Mesendoderm (in vitro differentiated cells): ENCODE measurements at regions not wholly inside any gene's neighbourhood (a gene's known extent, or its start where the extent isn't known, plus 50 kb on each side); places are given as distances from the start of the nearest gene placed in this dataset.
"Not testable (repeated sequence)": the region's sequence is repeated elsewhere in the genome, so short reads cannot be mapped to it uniquely, and the experiment has no call there.

Source experiments
- DNase-seq: peaks from one replicate; pipeline ENCODE4 v3.0.0; 2013
- H2AK5ac ChIP-seq: 2 replicates; pipeline ENCODE4 v1.6.1; 2013; ENCODE audit warnings: low read length, inconsistent platforms
- H2BK120ac ChIP-seq: 2 replicates; pipeline ENCODE4 v1.6.1; 2013; ENCODE audit warnings: low read depth, mild to moderate bottlenecking, low read length, moderate library complexity, mixed read lengths
- H2BK15ac ChIP-seq: replicated peaks from 2 replicates; pipeline ENCODE4 v1.6.1; 2013; ENCODE audit warnings: low read depth, mild to moderate bottlenecking, moderate library complexity
- H2BK5ac ChIP-seq: 2 replicates; pipeline ENCODE4 v1.6.1; 2013; ENCODE audit warnings: low read length, inconsistent platforms
- H3K18ac ChIP-seq: 2 replicates; pipeline ENCODE4 v1.6.1; 2013; ENCODE audit warnings: mild to moderate bottlenecking, low read length, mixed read lengths
- H3K23ac ChIP-seq: one replicate; pipeline ENCODE4 v1.6.1; 2013; ENCODE audit warnings: low read length
- H3K27ac ChIP-seq: 2 replicates; pipeline ENCODE4 v1.5.1; 2013; ENCODE audit warnings: low read depth, mild to moderate bottlenecking, inconsistent platforms, low read length, moderate library complexity
- H3K27me3 ChIP-seq: 2 replicates; pipeline ENCODE4 v1.6.1; 2013; ENCODE audit warnings: low read length, control low read depth, mild to moderate bottlenecking, inconsistent platforms; ENCODE audit not compliant: insufficient read depth, poor library complexity
- H3K36me3 ChIP-seq: 2 replicates; pipeline ENCODE4 v1.6.1; 2013; ENCODE audit warnings: low read length, inconsistent platforms; ENCODE audit not compliant: control insufficient read depth, insufficient read depth
- H3K4ac ChIP-seq: one replicate; pipeline ENCODE4 v1.6.1; 2013; ENCODE audit warnings: low read depth, mild to moderate bottlenecking, low read length, moderate library complexity
- H3K4me1 ChIP-seq: 2 replicates; pipeline ENCODE4 v1.6.1; 2013; ENCODE audit warnings: low read depth, low read length, inconsistent platforms; ENCODE audit not compliant: control insufficient read depth
- H3K4me2 ChIP-seq: 2 replicates; pipeline ENCODE4 v1.6.1; 2013; ENCODE audit warnings: low read length
- H3K4me3 ChIP-seq: 2 replicates; pipeline ENCODE4 v1.5.1; 2013; ENCODE audit warnings: mild to moderate bottlenecking, low read length
- H3K56ac ChIP-seq: one replicate; pipeline ENCODE4 v1.6.1; 2013; ENCODE audit warnings: low read length
- H3K79me1 ChIP-seq: 2 replicates; pipeline ENCODE4 v1.6.1; 2013; ENCODE audit warnings: low read length, inconsistent platforms
- H3K79me2 ChIP-seq: 2 replicates; pipeline ENCODE4 v1.6.1; 2013; ENCODE audit warnings: mild to moderate bottlenecking, low read length; ENCODE audit not compliant: control insufficient read depth, insufficient read depth
- H3K9ac ChIP-seq: 2 replicates; pipeline ENCODE4 v1.6.1; 2013; ENCODE audit warnings: low read length, inconsistent platforms
- H4K5ac ChIP-seq: one replicate; pipeline ENCODE4 v1.6.1; 2013; ENCODE audit warnings: low read length
- H4K8ac ChIP-seq: one replicate; pipeline ENCODE4 v1.6.1; 2013; ENCODE audit warnings: low read depth, mild to moderate bottlenecking, control low read depth, low read length, moderate library complexity
- WGBS: extraction: QIAGEN DNeasy Blood & Tissue Kit; methylation state at CpG from one replicate; pipeline ENCODE4 v1.1.7; 2013; ENCODE audit warnings: low lambda C conversion rate, missing lambda C conversion rate; ENCODE audit not compliant: insufficient coverage; ENCODE audit errors: extremely low coverage; 5-methylcytosine and 5-hydroxymethylcytosine counted together

DNA sequence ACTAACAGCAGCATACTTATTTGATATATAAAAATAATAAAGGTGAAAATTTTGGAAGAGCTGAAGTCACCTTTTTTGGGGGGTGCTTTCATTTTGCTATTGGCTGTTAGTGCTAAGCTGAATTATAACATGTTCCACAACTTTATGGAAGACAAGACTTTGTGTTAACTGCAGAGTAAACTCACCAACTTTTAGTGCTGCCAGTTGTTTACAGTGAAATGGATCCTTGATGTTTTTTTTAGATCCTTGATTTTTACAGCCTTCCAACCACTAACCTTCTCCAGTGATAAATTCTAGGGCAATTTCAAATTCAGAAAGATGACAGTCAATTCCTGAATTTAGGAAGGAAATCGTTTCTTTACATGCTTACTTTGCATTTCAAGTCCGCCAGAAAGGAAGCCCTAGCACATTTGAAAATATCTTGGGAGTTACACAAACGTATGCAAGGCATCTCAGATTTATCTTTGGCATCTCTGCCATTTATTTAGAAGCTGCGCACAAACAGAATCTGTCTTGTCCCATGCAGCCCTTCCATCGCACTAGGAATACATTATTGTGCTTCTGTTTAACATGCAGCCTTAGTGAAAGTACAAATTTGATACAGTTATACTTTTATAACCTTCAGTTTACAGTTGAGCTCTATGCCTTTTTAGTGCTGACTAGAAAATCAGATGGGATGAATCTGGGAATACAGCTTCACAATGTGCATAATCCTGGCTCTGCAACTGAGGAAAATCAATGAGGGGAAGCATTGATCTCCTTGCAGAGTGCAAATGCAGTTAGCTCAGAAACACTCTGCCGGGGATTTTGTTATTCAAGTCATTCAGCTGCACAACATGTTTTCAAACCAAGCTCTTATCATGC, 142.4 kb upstream of the ZNF608 start:
- Histone ChIP-seq H3K27ac (no peak overlapping the region), H2AK5ac (no peak overlapping the region), H3K4me1 (peaks cover 3% of the 10 kb centered on the region), H3K9ac (no peak overlapping the region), H3K79me1 (no peaks in the 10 kb centered on the region), H3K56ac (no peak overlapping the region), H3K4me3 (no peak overlapping the region), H3K23ac (no peak overlapping the region), H3K4ac (no peak overlapping the region), H3K27me3 (no peaks in the 10 kb centered on the region), H2BK15ac (peak overlapping the region; percentile 36), H4K5ac (no peak overlapping the region), H2BK5ac (no peak overlapping the region), H4K8ac (no peak overlapping the region), H3K18ac (no peak overlapping the region), H3K4me2 (no peak overlapping the region), H3K36me3 (no peaks in the 10 kb centered on the region), H3K79me2 (no peaks in the 10 kb centered on the region), H2BK120ac (no peak overlapping the region)
- WGBS = no CpG with 5 or more reads among the region's 6 CpGs
- DNase-seq = no peak

- Histone ChIP-seq H3K56ac (no peak overlapping the region), H2BK5ac (no peak overlapping the region), H4K8ac (no peak overlapping the region), H3K4me1 (peaks cover 3% of the 10 kb centered on the region), H3K27ac (no peak overlapping the region), H3K4me3 (no peak overlapping the region), H3K23ac (no peak overlapping the region), H3K4me2 (no peak overlapping the region), H3K9ac (no peak overlapping the region), H3K18ac (no peak overlapping the region), H3K79me2 (no peaks in the 10 kb centered on the region), H3K79me1 (no peaks in the 10 kb centered on the region), H3K4ac (no peak overlapping the region), H4K5ac (no peak overlapping the region), H3K27me3 (no peaks in the 10 kb centered on the region), H2AK5ac (no peak overlapping the region), H3K36me3 (no peaks in the 10 kb centered on the region), H2BK120ac (no peak overlapping the region), H2BK15ac (no peak overlapping the region)
- no peak for DNase-seq
- WGBS = no CpG with 5 or more reads among the region's 2 CpGs
Observed at GRCh38 chr5:124889486-124889825, 143.0 kb upstream of the ZNF608 start.

DNA sequence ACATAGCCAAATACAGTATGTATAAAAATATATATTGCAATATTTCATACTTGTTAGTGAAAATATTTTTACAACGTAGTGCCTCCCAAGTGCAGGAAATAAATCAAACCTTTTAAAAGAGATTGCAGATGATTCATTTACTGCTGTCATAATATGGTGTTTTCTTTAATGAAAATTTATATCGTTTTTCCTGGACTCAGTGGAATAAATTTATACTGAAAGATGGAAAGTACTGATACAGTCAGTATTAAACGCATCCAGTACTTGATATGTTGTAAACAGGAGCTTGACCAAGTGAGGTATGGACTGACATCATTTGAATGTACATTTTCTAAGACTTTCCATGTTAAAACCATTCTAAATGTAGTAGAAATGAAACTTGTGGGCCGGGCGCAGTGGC, 143.4 kb upstream of the ZNF608 start:
- no peak overlapping the region for H4K5ac ChIP-seq
- peaks cover 3% of the 10 kb centered on the region for H3K4me1 ChIP-seq
- no peak overlapping the region for H3K56ac ChIP-seq
- no peak overlapping the region for H3K4ac ChIP-seq
- H3K18ac ChIP-seq = no peak overlapping the region
- no peak overlapping the region for H3K23ac ChIP-seq
- H2BK120ac ChIP-seq = no peak overlapping the region
- DNase-seq = no peak
- no peak overlapping the region for H2BK15ac ChIP-seq
- no peaks in the 10 kb centered on the region for H3K79me2 ChIP-seq
- H3K79me1 ChIP-seq = no peaks in the 10 kb centered on the region
- H3K9ac ChIP-seq = no peak overlapping the region
- no peaks in the 10 kb centered on the region for H3K27me3 ChIP-seq
- H2AK5ac ChIP-seq = no peak overlapping the region
- H2BK5ac ChIP-seq = no peak overlapping the region
- WGBS = no CpG with 5 or more reads among the region's 5 CpGs
- H3K36me3 ChIP-seq = no peaks in the 10 kb centered on the region
- no peak overlapping the region for H3K27ac ChIP-seq
- H4K8ac ChIP-seq = no peak overlapping the region
- no peak overlapping the region for H3K4me3 ChIP-seq
- H3K4me2 ChIP-seq = no peak overlapping the region

DNA sequence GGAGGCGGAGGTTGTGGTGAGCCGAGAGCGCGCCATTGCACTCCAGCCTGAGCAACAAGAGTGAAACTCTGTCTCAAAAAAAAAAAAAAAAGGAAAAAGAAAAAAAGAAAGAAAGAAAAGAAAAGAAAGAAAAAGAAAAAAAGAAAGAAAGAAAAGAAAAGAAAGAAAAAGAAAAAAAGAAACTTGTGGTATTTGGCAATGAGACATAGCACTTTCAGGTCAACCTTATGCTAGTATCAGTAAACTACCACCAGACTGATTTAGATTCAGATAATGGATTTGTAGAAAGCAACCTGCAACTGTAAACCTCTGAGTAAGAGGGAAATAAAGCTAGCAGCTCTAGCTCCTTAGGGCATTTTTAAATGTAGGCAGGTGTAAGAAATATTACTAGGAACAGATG, 144.0 kb upstream of the ZNF608 start:
- not testable (repeated sequence) for H3K18ac ChIP-seq, H3K4me2 ChIP-seq, H2BK15ac ChIP-seq, H3K23ac ChIP-seq, H3K4me3 ChIP-seq, H3K27me3 ChIP-seq, H2BK120ac ChIP-seq, H3K9ac ChIP-seq, H3K4me1 ChIP-seq, H3K4ac ChIP-seq, H3K27ac ChIP-seq, DNase-seq, H4K8ac ChIP-seq, H4K5ac ChIP-seq, H2AK5ac ChIP-seq, H3K79me1 ChIP-seq, H3K56ac ChIP-seq, H2BK5ac ChIP-seq, H3K36me3 ChIP-seq, H3K79me2 ChIP-seq
- WGBS = no CpG with 5 or more reads among the region's 4 CpGs

DNA sequence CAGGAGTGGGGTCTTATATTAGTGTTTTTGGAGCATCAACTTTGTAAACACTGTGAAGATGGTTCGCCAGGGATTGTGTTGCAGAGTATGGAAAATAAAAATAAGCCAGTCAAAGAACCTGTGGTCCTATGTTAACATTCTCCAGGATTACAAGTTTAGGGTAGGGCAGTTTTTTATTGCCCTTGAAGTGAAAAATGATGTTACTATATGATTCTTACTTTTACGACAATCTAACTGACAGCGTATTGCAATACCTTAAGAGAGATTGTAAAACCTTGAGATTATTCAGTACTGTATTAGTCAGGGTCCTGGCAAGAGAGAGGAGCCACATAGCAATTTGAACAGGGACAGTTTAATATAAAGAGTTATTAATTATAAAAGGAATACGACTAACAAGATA, 144.7 kb upstream of the ZNF608 start:
- Histone ChIP-seq H3K27me3 (no peaks in the 10 kb centered on the region), H3K56ac (no peak overlapping the region), H4K5ac (no peak overlapping the region), H3K79me1 (no peaks in the 10 kb centered on the region), H3K4me3 (no peak overlapping the region), H3K18ac (no peak overlapping the region), H3K27ac (no peak overlapping the region), H3K4me1 (peaks cover 3% of the 10 kb centered on the region), H2BK5ac (no peak overlapping the region), H3K4ac (no peak overlapping the region), H2BK15ac (no peak overlapping the region), H4K8ac (no peak overlapping the region), H2BK120ac (no peak overlapping the region), H3K4me2 (no peak overlapping the region), H3K36me3 (no peaks in the 10 kb centered on the region), H2AK5ac (no peak overlapping the region), H3K79me2 (no peaks in the 10 kb centered on the region), H3K9ac (no peak overlapping the region), H3K23ac (no peak overlapping the region)
- no peak for DNase-seq
- no CpG with 5 or more reads among the region's 4 CpGs for WGBS
